ENCODE measurements at regions not wholly inside any gene's neighbourhood (a gene's known extent, or its start where the extent isn't known, plus 50 kb on each side); places are given as distances from the start of the nearest gene placed in this dataset.
A peak's percentile ranks its signal among the peaks of the same experiment; 100 is the strongest.
"Not testable (repeated sequence)": the region's sequence is repeated elsewhere in the genome, so short reads cannot be mapped to it uniquely, and the experiment has no call there.

GRCh38 chr21:9838738-9839642 is 682.4 kb upstream of the TPTE start:
- TF ChIP-seq CTCF (IDR thresholded peaks at IDR 0.05; ENCODE audit: control extremely low read depth, extremely low read depth), result no peak
- Histone ChIP-seq H3K4me3 (no peak overlapping the region), H3K36me3 (ENCODE audit: control insufficient read depth in 4 of 4, insufficient read depth in 4 of 4, low read length in 4 of 4) (no peaks in the 10 kb centered on the region), H3K9ac (ENCODE audit: insufficient read depth in 1 of 2, low read length in 2 of 2) (no peak overlapping the region), H3K27ac (ENCODE audit: low read depth in 1 of 2, low read length in 1 of 2) (no peak overlapping the region), H3K9me3 (ENCODE audit: control insufficient read depth in 4 of 4, insufficient read depth in 3 of 4, low read length in 3 of 4) (peaks cover 0 to 22% (median 3%) of the 10 kb centered on the region in 4 donors), H3K27me3 (ENCODE audit: control insufficient read depth in 3 of 3, insufficient read depth in 3 of 3, low read length in 2 of 3) (no peaks in the 10 kb centered on the region), H3K4me1 (ENCODE audit: control insufficient read depth in 5 of 5, insufficient read depth in 5 of 5, low read length in 5 of 5) (no peaks in the 10 kb centered on the region)
- WGBS, 2 donors, result 73 to 77% methylated on average over 47 of the region's 47 CpGs
- no peak for DNase-seq
- peak; percentile 27 for ATAC-seq (ENCODE audit: insufficient read depth, low FRiP score)

- not testable (repeated sequence) for H3K36me3 ChIP-seq (ENCODE audit: control insufficient read depth in 4 of 4, insufficient read depth in 4 of 4, low read length in 4 of 4); H3K27me3 ChIP-seq (ENCODE audit: control insufficient read depth in 3 of 3, insufficient read depth in 3 of 3, low read length in 2 of 3); ATAC-seq (ENCODE audit: insufficient read depth, low FRiP score); H3K4me3 ChIP-seq; H3K9ac ChIP-seq (ENCODE audit: insufficient read depth in 1 of 2, low read length in 2 of 2); H3K27ac ChIP-seq (ENCODE audit: low read depth in 1 of 2, low read length in 1 of 2); H3K4me1 ChIP-seq (ENCODE audit: control insufficient read depth in 5 of 5, insufficient read depth in 5 of 5, low read length in 5 of 5); DNase-seq
- 73 to 95% methylated on average over 1 of the region's 1 CpG for WGBS, 2 donors
- H3K9me3 ChIP-seq (ENCODE audit: control insufficient read depth in 4 of 4, insufficient read depth in 3 of 4, low read length in 3 of 4), result peaks cover 0 to 13% (median 6%) of the 10 kb centered on the region in 4 donors
These were observed 677.3 kb upstream of the TPTE start for GRCh38 chr21:9844106-9844505.

GRCh38 chr21:9847511-9847910 is 673.9 kb upstream of the TPTE start:
- not testable (repeated sequence) for H3K27ac ChIP-seq (ENCODE audit: low read depth in 1 of 2, low read length in 1 of 2); H3K27me3 ChIP-seq (ENCODE audit: control insufficient read depth in 3 of 3, insufficient read depth in 3 of 3, low read length in 2 of 3); H3K4me3 ChIP-seq; H3K9ac ChIP-seq (ENCODE audit: insufficient read depth in 1 of 2, low read length in 2 of 2); H3K4me1 ChIP-seq (ENCODE audit: control insufficient read depth in 5 of 5, insufficient read depth in 5 of 5, low read length in 5 of 5); DNase-seq; ATAC-seq (ENCODE audit: insufficient read depth, low FRiP score); H3K36me3 ChIP-seq (ENCODE audit: control insufficient read depth in 4 of 4, insufficient read depth in 4 of 4, low read length in 4 of 4)
- peaks cover 0 to 19% (median 5%) of the 10 kb centered on the region in 4 donors for H3K9me3 ChIP-seq (ENCODE audit: control insufficient read depth in 4 of 4, insufficient read depth in 3 of 4, low read length in 3 of 4)
- 64 to 81% methylated on average over 7 of the region's 7 CpGs for WGBS, 2 donors

- H3K36me3 ChIP-seq (ENCODE audit: control insufficient read depth in 4 of 4, insufficient read depth in 4 of 4, low read length in 4 of 4); H3K9ac ChIP-seq (ENCODE audit: insufficient read depth in 1 of 2, low read length in 2 of 2); DNase-seq; H3K27me3 ChIP-seq (ENCODE audit: control insufficient read depth in 3 of 3, insufficient read depth in 3 of 3, low read length in 2 of 3); H3K4me1 ChIP-seq (ENCODE audit: control insufficient read depth in 5 of 5, insufficient read depth in 5 of 5, low read length in 5 of 5); H3K4me3 ChIP-seq; H3K27ac ChIP-seq (ENCODE audit: low read depth in 1 of 2, low read length in 1 of 2); ATAC-seq (ENCODE audit: insufficient read depth, low FRiP score): not testable (repeated sequence)
- H3K9me3 ChIP-seq (ENCODE audit: control insufficient read depth in 4 of 4, insufficient read depth in 3 of 4, low read length in 3 of 4), result peaks cover 0 to 14% (median 3%) of the 10 kb centered on the region in 4 donors
- 54 to 59% methylated on average over 2 of the region's 2 CpGs for WGBS, 2 donors
These were observed 670.2 kb upstream of the TPTE start for GRCh38 chr21:9851166-9851565.

- H3K4me1 ChIP-seq (ENCODE audit: control insufficient read depth in 5 of 5, insufficient read depth in 5 of 5, low read length in 5 of 5); H3K4me3 ChIP-seq; H3K36me3 ChIP-seq (ENCODE audit: control insufficient read depth in 4 of 4, insufficient read depth in 4 of 4, low read length in 4 of 4); H3K9ac ChIP-seq (ENCODE audit: insufficient read depth in 1 of 2, low read length in 2 of 2); H3K27me3 ChIP-seq (ENCODE audit: control insufficient read depth in 3 of 3, insufficient read depth in 3 of 3, low read length in 2 of 3); DNase-seq; H3K27ac ChIP-seq (ENCODE audit: low read depth in 1 of 2, low read length in 1 of 2); ATAC-seq (ENCODE audit: insufficient read depth, low FRiP score): not testable (repeated sequence)
- peaks cover 0 to 14% (median 3%) of the 10 kb centered on the region in 4 donors for H3K9me3 ChIP-seq (ENCODE audit: control insufficient read depth in 4 of 4, insufficient read depth in 3 of 4, low read length in 3 of 4)
- 57 to 59% methylated on average over 6 of the region's 7 CpGs for WGBS, 2 donors
These were observed 669.7 kb upstream of the TPTE start for GRCh38 chr21:9851695-9852094.

- not testable (repeated sequence) for H3K9ac ChIP-seq (ENCODE audit: insufficient read depth in 1 of 2, low read length in 2 of 2); H3K27me3 ChIP-seq (ENCODE audit: control insufficient read depth in 3 of 3, insufficient read depth in 3 of 3, low read length in 2 of 3); ATAC-seq (ENCODE audit: insufficient read depth, low FRiP score); DNase-seq; H3K9me3 ChIP-seq (ENCODE audit: control insufficient read depth in 4 of 4, insufficient read depth in 3 of 4, low read length in 3 of 4); H3K36me3 ChIP-seq (ENCODE audit: control insufficient read depth in 4 of 4, insufficient read depth in 4 of 4, low read length in 4 of 4); H3K4me1 ChIP-seq (ENCODE audit: control insufficient read depth in 5 of 5, insufficient read depth in 5 of 5, low read length in 5 of 5); H3K27ac ChIP-seq (ENCODE audit: low read depth in 1 of 2, low read length in 1 of 2); H3K4me3 ChIP-seq
- WGBS, 2 donors, result 60 to 64% methylated on average over 9 of the region's 9 CpGs
These were observed 663.8 kb upstream of the TPTE start for GRCh38 chr21:9857563-9857962.

GRCh38 chr21:9859865-9860264 is 661.5 kb upstream of the TPTE start:
- H3K27ac ChIP-seq (ENCODE audit: low read depth in 1 of 2, low read length in 1 of 2); H3K9ac ChIP-seq (ENCODE audit: insufficient read depth in 1 of 2, low read length in 2 of 2); H3K36me3 ChIP-seq (ENCODE audit: control insufficient read depth in 4 of 4, insufficient read depth in 4 of 4, low read length in 4 of 4); DNase-seq; ATAC-seq (ENCODE audit: insufficient read depth, low FRiP score); H3K4me3 ChIP-seq; H3K27me3 ChIP-seq (ENCODE audit: control insufficient read depth in 3 of 3, insufficient read depth in 3 of 3, low read length in 2 of 3); H3K4me1 ChIP-seq (ENCODE audit: control insufficient read depth in 5 of 5, insufficient read depth in 5 of 5, low read length in 5 of 5): not testable (repeated sequence)
- WGBS, 2 donors, result 60 to 69% methylated on average over 1 of the region's 1 CpG
- peaks cover 0 to 10% (median 4%) of the 10 kb centered on the region in 4 donors for H3K9me3 ChIP-seq (ENCODE audit: control insufficient read depth in 4 of 4, insufficient read depth in 3 of 4, low read length in 3 of 4)
